GM19035 (cell line): ENCODE measurements at regions not wholly inside any gene's neighbourhood (a gene's known extent, or its start where the extent isn't known, plus 50 kb on each side); places are given as distances from the start of the nearest gene placed in this dataset.

Source experiments
- ATAC-seq: cut with Tn5 transposase; IDR thresholded peaks from one replicate; pipeline ENCODE4 v1.9.1; 2021; ENCODE audit not compliant: unreplicated experiment

- ATAC-seq, result no peak
Measured at GRCh38 chr7:68671671-68672070, 926.6 kb upstream of the AUTS2 start.

GRCh38 chr7:68674826-68675225 is 923.4 kb upstream of the AUTS2 start:
- ATAC-seq, result no peak

DNA sequence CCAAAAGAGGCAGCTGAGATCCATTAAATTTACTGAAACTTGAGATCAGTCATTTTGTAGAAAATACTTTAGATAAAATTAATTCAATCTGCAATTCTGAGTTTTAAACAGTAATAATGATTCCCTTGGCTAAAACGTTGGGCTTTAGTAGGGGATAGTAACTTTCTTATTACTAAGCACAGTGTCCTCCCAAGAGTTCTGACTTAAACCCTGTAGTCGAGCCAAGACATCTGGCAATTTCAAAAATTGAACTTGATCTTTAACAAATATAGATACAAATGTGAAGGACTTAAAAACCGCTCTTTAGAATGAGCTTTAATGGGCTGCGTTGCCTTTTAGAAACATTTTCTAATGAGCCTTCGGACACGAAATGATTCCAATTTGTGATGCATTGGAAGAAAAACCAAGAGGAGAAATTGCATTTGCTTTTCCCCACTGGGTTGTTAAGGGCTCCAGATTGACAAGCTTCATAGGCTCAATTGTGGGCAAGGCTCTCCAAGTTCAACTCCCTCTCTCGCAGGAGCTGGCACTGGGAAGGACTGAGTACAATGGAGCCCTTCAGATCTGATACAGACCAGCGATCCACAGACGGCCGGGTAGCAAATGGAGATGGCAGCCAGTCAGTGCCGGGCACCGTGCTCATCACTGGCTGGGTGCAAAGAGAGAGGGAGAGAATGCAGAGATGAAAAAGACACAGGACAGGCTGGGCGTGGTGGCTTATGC is 921.3 kb upstream of the AUTS2 start:
- ATAC-seq, result no peak

DNA sequence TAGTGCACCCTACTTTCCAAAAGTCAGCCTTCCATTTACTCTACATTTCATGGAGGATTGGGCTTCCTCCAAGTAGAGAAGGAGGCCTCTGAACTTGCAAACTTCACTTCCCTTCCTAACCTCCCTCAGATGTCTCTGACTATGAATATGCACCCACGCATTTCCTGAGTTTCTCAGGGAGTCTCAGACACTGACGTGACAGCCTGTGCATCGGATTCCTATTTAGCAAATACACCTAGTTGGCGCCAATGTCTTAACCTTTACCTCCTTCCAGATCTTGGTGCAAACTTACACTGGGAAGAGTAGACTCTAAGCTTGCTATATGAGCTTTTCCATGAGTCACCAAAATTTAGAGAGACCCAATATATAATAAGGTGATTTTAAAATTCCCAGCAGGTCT is 920.1 kb upstream of the AUTS2 start:
- ATAC-seq, result no peak

DNA sequence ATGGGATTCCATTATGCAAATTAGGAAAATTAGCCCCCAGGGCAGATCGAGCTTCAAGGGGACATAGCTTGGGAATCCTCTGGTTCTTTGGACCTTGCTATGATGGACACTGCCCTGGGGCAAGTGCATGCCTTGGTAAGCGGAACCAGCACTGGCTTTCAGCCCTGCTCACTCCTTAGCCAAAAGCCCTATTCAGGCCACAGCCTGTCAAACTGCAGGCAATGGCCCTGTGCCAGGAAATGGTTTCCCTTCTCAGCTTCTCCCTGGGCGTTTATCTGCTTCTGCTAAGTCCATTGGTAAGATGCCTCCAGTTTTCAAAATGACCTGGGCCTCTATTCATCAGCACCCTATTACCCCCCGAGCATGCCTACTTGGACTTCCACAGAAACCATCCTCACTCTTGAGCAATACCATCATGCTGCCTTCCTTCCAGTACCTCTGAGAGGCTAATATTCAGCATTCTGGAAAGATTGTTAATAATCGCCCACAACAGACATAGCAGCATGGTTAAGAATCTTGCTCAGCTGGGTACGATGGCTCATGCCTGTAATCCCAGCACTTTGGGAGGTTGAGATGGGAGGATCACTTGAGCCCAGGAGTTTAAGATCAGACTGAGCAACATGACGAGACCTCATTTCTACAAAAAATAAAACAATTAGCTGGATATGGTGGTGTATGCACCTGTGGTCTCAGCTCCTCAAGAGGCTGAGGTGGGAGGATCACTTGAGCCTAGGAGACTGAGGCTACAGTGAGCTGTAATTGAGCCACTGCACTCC is 918.6 kb upstream of the AUTS2 start:
- ATAC-seq, result no peak

DNA sequence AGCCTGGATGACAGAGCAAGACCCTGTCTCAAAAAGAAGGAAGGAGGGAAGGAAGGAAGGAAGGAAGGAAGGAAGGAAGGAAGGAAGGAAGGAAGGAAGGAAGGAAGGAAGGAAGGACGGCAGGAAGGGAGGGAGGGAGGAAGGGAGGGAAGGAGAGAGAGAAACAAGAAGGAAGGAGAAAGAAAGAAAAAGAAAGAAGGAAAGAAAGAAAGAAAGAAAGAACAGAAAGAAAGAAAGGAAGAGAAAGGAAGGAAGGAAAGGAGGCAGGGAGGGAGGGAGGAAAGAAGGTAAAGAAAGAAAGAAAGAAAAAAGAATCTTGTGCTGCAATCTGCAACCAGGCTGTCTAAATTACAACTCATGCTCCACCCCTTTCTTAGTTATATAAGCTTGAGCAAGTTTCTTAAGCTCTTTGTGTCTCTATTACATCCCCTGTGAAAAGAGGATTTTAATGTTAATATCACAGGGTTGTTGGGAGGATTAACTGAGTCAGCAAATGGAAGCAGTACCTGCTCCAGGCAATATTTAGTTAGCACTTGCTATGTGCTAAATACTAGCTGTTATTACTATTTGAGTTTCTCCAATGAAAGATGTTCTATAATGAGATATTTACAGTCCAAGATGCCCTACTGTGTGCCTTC is 917.9 kb upstream of the AUTS2 start:
- no peak for ATAC-seq

- ATAC-seq, result no peak
Measured at GRCh38 chr7:68682910-68683309, 915.4 kb upstream of the AUTS2 start.

DNA sequence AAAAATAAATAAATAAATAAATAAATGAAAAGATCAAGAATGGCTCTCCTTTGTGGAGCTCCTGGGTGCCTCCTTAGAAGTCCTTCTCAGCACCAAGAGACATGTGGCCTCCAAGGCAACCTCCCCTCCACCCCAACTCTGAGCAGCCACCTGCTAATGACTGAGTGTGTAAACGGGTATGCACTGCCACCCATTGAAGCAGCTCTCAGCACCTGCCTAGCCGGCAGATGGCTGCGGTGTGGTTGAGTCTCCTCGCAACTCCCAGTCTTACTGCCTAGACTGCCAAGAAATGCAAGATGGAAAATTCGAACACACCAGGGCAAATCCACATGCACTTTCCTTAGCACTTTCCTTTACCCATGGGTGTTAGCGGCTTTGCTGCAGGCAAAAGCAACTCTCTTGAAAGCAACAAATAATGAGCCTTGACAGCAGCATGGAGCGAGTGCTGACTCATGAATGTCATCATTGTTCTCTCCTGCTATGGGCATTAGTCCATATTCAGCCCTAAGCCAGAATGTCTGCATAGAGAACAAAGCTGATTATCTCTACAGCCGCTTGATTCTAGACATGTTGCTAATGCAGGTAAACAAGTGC is 913.9 kb upstream of the AUTS2 start:
- no peak for ATAC-seq

GRCh38 chr7:68684996-68685395 is 913.3 kb upstream of the AUTS2 start:
- ATAC-seq, result no peak

GRCh38 chr7:68688416-68689086 is 909.7 kb upstream of the AUTS2 start:
- no peak for ATAC-seq

- ATAC-seq, result no peak
Measured at GRCh38 chr7:68689087-68689433, 909.2 kb upstream of the AUTS2 start.

DNA sequence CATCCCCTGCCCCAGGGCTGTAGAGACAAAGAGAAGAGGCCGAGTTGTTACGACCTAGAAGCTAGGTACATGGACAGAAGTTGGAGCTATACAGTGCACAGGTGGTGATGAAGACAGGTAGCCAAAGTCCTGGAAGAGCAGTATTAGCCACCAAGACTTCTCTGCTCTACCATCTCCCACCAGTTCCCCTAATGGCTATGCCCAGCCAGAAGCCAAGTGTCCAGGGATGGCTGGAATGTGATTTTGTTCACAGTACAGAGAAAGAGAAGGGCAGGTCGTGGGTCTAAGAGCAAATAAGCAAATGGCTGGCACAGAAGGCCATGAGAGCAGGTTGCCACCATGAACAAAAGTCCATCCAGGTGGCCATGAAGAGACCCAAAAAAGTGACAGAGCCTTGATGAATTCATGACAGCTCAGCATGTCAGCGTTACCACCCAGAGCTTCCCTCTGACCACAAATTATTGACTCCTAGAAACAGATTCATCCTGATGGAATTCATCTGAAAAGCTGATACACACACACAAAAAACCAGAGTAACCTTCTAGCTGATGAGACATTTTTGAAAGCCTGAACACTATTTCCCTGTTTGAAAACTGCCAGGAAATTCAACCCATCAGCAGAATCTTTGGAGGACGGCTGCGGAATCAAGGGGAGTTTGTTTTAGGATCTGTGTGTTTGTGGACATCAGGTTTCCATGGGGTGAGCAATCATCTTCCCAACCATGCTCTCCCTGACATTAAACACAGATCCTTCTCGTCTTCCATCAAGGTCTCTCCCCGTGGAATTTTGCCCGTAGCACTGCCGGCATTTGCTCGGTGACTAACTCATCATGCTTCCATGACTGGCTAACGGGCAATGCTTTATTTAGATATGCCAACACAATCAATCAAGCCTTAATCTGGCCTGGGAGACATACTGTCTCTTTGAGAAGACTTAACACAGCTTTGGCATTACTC is 906.7 kb upstream of the AUTS2 start:
- no peak for ATAC-seq

- no peak for ATAC-seq
Measured at GRCh38 chr7:68692511-68692910, 905.8 kb upstream of the AUTS2 start.

DNA sequence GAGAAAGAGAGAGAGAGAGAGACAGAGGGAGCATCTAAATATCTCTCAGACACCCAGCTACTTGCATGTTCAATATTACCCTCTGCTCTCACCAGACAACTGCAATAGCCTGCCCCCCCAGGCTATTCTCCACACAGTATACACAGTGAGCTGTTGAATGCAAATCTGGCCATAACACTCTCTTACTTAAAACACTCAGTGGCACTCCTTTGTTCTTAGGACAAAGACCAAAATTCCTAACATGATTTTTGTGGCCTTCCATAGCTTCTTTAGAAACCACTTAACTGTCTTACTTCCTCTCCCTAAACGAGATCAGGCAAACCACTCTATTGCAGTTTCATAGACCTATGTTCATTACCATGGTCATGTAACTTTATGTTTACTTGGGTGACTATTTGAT is 903.6 kb upstream of the AUTS2 start:
- ATAC-seq, result no peak

- ATAC-seq, result no peak
Measured at GRCh38 chr7:68697796-68698280, 900.4 kb upstream of the AUTS2 start.

GRCh38 chr7:68699090-68699711 is 899.1 kb upstream of the AUTS2 start:
- no peak for ATAC-seq

GRCh38 chr7:68700414-68700813 is 897.9 kb upstream of the AUTS2 start:
- ATAC-seq, result no peak

GRCh38 chr7:68706291-68706690 is 892.0 kb upstream of the AUTS2 start:
- ATAC-seq, result no peak

DNA sequence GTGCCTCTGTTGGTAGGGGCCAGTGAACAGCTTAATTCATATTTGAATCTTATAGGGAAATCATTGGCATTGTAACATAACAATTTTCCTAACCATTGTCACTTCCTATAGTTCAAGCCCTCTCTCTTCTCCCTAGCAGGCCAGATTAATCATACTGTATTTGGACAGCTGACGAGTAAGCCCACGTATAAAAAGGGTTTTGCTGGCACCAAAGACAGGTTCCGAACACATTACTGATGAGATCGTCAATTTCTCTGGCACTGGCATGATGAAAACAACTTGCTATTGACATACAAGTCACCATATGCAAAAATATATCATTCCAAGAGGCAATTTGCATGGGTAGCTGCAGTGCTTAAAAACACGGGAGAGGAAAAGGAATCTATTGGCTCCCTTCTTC is 891.1 kb upstream of the AUTS2 start:
- ATAC-seq, result no peak

DNA sequence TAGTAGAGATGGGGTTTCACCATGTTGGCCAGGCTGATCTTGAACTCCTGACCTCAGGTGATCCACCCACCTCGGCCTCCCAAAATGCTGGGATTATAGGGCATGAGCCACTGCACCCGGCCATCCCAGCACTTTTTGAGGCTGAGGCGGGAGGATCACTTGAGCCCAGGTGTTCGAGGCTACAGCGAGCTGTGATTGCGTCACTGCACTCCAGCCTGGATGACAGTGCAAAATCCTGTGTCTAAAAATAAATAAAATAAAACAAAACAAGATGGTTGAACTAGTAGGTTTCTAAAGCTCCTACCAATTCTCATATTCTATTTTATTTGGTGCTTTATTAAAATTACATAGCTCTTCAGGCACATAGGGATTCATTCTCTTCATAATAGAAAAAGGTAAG is 890.3 kb upstream of the AUTS2 start:
- ATAC-seq, result no peak
